ENCODE measurements at regions not wholly inside any gene's neighbourhood (a gene's known extent, or its start where the extent isn't known, plus 50 kb on each side); places are given as distances from the start of the nearest gene placed in this dataset.

DNA sequence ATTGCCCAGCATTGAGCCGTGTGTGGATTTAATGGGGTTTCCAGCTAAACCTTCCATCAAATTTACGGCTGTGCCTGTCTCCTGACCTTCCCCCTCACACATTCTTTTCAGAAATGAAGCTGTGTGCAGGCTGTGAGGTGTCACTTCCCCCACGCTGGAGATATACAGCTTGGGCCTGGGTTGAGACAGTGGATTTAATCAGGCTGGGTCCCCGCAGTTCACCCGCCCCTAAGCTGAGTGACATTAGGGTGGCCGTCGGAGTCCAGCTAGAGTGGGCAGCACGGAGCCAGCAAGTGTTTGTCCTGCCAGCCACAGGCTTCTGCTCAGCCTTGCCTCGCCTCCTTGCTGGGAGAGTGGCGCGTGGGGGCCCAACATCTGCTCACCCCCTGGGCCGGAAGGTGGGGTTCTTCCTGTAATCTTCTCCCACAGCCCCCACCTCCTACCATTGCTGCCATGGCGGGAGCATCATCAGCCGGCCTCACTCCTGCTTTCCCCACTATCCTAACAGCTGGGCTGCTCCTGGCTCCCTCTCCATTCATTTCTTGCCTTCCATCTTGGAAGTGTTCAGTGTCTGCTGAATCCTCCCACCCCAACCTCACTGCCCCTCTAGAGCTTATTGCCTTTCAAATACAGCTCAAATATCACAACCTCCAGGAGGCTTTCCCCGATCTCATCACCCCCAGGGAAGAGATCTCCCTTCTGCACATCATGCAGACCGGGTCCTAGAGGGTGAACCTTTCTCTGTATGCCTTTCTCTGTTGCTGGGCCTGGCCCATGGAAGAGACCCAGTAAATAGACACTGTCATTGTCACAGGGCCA, 149.0 kb downstream of the GLI2 start:
- no peak for DNase-seq

DNA sequence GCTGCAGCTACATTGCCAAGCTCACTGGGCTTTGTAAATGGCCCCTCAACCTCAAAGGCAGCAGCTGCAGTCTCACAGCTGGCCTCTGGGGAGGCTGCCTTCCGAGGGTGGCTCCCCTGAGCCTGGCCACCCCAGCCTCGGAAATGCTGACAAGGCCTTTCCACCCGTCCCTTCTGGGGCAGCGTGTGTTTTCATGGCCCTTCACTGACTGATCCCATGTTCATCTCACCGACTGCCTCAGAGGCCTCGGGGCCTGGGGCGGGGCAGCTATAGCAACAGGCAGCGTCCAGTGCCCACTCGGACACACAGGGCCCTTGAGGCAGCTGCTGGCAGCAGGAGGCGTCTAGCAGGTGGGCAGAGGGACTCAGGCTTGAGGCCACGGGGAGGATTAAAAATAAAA, 149.7 kb downstream of the GLI2 start:
- no peak for DNase-seq

DNA sequence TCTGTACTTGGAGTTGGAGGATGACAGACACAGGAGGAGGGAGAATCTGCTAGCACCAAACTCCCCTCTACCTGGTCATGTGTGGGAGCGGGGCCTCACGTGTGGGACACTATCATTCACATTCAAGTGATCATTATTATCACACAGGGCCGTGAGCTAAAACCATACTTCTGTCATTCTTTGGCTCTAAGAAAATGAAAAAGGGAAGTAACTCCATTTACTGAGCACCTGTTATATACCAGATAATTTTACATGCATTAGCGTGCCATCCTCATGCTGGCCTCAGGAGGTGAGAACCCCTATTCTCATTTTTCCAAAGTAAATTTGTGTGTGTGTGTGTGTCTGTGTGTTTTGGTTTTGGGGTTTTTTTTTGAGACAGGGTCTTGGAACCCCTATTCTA, 150.1 kb downstream of the GLI2 start:
- DNase-seq = no peak

DNA sequence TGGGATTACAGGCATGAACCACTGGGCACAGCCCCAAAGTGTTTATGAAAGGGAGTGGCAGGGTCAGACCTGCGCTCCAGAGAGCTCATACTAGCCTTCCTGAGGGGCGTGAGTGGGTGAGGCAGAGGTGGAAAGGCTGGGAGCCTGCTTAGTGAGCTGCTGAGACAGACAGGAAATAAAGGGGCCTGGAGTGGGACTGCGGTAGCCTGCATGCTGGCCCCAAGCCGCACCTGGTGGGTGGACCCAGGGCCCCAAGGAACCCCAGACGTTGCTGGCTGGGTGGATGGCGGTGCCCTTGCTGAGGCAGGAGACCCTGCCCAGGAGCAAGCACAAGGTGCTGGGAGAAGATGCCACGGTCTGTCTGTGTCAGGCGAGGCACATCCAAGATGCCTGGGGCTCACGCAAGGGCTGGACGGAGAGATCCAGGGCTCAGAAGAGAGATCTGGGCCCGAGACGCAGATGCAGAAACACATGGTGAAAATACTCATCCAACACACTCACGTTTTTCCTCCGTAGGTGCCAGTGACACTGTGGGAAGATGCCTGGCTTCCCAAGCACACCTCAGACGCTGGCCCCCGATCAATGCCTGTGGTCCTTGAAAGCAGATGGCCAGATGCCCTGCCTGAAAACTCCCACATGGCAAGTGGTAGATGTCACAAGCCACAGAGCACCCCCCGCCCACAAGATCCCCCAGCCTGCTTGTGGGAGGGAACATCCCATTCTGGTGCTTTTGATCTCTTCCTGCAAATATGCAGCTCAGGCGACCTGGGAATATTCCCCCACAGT, 151.1 kb downstream of the GLI2 start:
- DNase-seq = no peak

DNA sequence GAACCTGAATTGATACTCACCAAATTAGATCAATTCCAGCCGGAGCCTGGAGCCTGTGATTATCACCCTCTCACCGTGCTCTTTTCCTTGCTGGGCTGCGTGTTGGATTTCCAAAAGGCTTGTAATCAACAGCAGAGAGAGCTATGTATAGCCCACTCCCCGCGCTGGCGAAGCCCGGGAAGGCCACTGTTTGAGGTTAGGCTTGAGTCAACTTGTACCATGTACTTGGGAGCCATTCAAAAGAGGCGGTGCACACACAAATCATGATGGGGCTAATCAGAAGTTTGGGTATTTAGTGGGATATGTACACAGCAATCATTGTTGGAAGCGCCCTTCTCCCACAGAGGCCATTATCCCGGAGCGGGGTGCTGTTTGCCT, 151.6 kb downstream of the GLI2 start:
- DNase-seq = no peak

DNA sequence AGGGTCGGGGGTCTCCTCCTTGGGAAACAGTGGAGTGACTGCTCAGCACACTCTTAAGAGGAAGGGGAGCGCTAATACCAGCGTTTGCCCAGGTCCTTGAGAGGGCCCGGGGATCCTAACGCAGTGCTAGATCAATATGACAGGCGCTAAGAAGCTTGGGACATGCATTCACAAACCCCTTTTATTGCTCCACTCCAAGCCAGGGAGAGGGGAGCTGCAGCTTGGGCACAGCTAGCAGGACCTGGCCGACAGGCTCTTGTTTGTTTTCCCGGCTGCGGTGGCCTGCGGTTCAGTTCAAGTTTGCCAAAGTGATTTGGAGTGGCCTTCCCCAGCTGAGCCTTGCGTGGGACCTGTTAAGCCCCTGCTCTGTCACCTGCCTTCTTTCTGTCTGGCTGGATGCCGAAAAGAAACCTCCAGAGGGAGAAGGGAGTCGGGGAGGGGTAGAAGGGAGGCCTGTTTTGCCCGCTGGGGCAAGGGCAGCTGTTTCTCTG, 152.1 kb downstream of the GLI2 start:
- no peak for DNase-seq

DNA sequence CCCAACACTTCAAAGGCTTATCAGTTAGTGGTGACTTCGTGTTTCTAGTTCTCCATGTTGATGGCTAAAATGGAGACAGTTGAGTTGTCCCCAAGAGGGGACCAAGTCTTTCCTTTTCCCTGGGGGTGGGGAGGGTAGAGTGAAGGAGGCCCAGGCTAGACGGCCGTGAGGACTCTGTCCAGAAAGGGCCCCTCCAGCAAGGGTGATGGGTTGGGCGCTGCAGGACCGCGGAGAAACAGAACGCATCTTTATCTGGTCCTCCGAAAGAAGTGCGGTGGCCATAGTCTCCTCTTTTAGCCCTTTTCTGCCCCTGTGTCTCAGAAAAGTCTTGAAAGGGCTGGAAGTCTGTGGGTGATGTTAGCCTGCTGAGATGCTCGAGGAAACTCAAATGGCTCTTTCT, 153.2 kb downstream of the GLI2 start:
- no peak for DNase-seq

DNA sequence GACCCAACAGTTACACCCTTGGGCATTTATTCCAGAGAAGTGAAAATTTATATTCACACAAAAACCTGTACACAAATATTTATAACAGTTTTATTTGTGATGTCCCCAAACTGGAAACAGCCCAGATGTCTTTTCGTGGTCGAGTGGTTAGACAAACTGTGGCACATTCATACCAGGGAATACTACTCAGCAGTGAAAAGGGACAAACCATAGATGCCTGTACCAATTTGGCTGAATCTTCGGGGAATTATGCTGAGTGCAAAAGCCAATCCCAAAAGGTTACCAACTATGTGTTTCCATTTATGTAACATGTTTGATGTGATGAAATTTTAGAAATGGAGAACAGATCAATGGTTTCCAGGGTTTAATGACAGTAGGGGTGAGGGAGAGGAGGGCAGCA, 154.3 kb downstream of the GLI2 start:
- no peak for DNase-seq

DNA sequence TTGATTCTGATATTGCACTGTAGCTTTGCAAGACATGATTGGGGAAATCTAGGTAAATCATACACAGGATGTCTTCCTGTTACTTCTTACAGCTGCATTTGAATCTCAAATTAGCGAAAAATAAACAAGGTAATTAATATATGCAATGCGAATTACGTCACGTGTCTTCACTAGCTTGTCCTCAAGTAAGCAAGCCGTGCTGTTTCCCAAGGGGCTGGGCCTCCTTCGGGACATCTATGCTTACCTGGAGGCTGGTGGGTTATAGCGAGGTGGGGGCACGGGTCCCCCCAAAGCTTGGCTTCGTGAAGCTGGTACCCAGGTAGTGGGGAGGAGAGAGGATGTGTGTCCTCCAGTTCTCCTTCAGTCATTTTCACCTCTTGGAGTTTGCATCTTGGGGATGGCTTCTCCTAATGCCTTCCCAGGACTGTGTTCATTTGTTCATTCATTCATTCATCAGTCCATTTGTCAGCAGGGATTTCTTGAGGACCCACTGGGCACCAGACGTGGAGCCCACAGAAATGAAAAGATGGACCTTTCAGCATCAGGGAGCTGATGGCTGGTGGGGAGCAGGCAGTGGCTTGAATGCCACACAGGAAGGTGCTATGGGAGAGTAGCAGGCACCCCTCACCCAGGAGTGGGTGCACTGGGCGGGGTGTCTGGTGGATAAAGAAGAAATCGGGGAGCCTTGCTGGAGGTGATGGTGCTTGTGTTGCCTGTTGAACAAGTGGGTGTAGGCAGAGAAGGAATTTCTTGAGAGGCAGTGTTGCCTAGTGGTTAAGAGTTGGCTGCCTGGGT, 155.1 kb downstream of the GLI2 start:
- no peak for DNase-seq

DNA sequence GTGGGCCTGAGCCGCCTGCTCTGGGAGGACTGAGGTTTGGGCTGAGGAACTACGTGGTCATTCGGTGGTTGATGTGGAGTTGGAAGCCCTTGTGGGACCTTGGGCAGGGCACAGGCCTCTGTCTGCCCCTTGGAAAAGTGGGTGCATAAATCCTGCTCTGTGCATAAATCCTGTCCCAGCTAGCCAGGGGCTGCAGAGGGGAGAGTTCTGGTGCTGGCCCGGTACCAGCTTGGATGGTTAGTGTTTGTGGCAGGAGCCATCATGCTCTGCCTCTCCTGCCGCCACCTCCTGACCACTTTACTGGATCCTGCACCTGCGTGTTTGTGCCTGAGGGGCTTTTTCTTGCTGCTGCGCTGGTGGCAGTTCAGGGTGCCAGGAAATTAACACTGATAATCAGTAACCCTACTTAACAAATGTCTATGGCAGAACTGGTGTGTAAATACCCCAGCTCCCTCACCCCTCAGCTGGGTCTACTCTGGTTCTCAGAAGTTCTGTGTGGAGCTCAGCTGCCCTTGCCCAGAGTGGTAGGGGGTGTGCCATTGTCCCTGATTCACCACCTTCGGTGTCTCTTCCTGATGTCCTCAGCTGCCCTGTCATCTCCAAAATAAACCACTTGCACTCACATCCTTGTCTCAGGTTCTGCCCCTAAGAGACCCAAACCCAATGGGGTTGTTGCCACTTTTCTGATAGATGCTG, 156.8 kb downstream of the GLI2 start:
- DNase-seq = no peak

DNA sequence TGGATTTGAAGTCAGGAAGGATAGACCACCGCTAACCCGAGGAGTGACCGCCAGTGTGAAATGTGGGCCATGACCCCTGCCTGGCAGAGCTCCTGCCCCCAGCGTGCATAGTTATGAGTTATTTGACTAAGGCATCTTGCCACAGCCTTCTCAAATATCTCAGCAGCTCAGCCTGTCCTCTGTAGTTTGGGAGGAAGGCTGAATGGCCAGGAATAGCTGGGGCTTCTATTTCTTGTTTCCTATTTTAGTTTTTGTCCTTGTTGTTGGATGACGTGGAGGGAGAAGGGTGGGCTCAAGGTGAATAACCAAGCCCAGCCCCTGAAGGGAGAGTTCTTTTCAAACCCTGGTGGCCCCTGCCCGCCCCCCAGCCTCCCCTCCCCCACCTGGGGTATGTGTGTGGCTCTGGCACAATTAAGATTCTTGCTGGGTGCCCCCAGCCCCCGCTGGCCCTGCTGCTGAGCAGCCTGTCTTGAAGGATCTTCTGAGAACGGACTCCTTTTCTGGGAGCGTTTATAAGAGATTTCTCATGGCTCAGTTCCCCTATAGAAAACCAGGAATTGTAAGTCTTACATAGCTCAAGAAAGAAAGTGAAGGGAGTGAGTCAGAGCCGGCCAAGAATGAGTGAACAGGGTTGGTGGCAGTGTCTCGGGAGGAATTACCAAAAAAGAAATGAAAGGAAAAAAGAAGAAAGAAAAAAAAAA, 157.4 kb downstream of the GLI2 start:
- DNase-seq = no peak

DNA sequence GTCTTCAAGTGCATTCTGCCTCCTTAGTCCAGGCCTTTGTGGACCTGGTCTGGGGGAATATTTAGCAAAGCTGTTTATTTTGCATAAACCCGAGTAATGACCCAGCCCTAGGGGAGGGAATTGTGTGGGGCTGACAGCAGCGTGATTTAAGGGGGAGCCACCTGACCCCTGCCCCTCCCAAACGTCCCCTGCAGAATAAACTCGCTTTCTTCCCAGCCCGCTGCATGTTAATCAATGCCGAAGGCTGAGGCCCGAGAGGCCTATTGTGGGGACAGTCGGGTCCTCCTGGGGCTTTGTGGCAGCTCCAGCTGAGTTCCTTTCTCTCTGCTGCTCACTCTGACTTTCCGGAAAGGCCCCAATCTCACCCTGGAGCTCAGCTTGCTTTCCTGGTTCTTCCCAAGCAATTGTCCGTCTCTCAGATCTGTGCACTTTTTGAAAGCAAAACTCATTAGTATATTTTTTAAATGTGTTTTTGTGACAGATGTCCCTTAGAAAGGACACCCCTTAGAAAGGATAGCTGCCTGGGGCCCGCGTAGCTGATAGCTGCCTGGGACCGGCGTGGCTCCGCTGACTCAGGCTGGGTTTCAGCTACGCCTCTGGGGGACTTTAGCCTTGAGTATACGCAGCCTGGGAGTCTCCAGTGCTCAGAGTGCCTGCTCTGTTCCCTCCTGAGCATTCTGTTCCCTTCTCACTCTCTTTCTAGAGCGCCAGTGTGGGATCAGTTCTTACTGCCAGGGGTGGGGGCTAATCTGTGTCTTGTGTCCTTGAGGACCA, 158.3 kb downstream of the GLI2 start:
- no peak for DNase-seq

DNA sequence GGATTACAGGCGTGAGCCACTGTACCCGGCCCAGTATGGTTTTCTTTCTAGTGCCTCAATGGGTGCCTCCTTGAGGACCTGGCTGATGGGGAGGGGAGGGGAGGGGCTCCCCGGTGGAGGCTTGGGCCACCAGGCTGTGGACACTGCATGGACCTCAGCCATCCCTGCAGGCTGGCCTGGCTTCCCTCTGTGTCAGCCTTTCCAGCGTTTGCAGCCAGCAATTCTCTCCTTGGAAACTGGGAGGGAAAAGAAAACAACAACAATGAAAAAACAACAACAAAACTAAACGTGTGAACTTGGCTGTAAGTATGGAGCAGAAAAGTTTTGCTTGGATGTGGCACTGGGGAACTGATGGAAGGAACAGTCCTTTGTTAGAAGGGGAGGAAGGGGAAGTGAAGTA, 159.3 kb downstream of the GLI2 start:
- DNase-seq = no peak

DNA sequence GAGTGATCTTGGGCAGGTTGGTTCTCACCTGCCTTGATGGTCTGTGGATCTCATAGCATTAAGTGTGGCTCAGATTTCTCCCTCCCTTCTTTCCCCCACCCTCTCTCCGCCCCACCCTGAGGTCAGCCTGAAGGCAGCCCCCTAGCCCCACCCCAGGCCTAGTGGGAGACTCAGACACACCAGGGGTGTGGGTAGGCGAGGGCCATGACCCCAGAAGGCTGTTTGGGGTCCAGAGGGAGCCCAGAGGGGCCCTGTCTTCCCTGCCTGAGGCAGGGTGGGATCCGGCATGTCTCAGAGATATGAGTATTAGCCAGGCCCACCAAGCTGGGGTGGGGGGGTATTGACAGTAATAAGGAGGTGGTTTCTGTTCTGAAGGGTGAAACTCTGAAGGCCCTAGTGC, 160.5 kb downstream of the GLI2 start:
- no peak for DNase-seq

DNA sequence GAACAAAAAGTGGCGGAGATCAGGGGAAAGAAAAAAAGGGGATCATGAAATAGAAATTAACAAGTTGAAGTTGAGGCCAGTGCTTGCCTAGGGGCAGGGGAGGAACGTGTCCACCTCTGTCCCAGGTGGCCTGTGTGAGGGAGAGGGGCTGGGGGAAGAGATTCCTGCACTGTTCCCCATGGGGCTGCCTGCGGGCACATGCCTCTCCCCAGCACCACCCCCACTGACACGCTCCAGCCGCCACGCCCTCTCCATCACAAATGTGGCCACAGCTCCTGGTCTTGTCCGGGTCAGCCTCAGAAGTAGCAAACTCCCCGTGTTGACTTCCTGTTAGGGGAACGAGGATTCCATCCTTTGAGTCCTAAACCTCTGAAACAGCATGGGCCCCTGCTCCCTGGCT, 161.2 kb downstream of the GLI2 start:
- no peak for DNase-seq

DNA sequence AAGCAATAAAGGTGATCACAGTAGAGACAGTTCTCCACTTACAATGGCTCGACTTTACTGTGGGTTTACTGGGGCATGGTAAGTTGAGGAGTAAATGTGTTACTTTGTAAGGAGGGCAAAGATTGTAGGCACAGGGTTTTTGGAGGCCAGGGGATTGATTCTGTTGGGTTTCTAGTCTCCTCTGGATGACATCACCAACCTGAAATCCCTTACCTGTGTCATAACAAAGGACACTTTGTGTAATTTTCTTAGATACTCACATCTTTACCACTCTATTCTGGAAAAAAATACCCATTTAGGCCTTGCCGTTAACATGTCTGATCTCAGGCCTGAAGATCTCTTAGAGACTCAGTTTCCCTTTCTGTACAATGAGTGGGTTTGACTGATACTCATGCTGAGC, 161.7 kb downstream of the GLI2 start:
- DNase-seq = no peak

DNA sequence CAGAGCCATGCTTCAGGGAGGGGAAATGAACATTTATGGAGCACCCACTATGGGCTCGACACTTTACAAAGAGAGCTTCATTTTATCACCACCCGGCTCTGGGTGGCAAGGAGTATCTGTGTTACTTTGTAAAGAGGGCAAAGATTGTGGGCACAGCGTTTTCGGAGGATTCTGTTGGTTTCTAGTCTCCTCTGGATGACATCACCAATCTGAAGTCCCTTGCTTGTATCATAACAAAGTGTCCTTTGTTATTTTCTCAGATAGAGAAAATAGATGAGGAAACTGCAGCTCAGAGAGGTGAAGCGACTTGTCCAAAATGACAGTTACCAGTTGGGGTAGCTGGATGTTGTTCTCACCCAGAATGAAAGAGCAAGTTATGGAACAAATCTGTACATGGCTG, 162.8 kb downstream of the GLI2 start:
- DNase-seq = no peak

DNA sequence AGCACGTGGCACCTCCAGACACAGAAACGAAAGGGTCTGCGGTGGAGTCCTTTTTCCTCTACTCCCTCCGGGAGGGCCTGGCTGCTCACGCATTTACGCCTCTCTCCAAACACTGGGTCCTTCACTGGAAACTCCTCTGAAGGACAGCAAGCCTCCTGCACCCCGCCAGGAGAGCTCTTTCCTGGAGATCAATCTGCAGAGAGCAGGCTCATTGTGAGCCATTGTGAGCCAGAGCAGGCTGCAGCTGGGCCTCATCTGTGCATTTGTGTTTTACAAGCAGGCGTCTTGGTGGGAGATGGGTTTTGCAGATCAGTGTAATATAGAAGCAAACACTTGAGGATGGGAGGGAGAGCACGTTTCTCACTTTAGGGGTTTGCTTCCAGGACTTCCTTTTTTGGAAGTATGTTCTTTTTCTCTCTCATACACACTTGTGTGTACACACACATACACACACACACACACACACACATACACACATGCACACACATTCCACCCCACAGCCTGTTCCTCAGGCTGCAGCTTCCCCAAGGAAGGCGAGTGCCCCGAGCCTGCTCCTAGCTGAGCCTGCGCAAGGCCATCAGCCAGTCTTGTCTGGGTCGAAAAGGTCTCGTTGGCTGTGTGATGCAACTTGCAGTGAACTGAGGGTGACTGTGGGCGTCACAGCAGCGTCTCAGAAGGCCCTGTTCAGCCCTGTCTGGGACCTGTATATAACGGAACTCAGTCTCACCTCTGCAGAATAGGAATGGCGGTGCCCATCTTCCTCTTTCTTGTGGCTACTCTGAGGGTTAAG, 163.5 kb downstream of the GLI2 start:
- DNase-seq = no peak

DNA sequence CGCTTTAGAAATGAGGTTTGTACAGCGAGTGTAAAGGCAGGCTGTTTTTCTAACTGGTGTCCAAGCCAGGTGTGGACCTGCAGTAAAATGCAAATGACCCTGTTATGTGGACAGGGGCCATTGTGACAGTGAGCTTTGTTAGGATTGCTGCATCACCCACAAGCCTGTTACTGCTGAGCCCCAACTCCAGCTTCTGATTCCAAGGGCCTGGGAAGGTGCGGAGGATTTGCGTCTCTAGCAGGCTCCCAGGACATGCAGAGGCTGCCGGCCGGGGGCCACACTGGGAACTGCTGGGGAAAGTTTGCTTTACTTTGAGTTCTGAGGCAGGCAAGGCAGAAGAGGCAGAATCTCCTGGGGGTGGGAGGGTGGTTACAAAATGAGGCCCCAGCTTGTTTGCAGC, 164.1 kb downstream of the GLI2 start:
- no peak for DNase-seq

DNA sequence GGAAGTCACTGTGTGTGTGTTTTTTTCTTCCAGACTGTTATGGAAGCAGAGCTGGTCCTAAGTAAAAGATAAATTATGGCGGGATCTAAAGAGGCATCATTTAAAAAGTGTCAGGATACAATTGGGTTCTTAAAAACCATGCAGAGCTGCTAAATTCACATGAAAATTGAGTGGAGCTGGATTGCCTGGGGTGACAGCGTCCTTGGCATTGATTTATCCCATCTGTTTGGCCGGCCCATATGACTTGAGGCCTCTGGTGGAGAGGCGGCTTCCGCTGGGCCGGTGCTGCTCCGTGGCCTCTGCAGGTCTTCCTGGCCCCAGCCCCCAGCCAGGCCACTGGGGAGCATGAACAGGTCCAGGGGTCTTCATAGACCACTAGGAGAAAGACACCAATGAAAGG, 165.5 kb downstream of the GLI2 start:
- DNase-seq = no peak

DNA sequence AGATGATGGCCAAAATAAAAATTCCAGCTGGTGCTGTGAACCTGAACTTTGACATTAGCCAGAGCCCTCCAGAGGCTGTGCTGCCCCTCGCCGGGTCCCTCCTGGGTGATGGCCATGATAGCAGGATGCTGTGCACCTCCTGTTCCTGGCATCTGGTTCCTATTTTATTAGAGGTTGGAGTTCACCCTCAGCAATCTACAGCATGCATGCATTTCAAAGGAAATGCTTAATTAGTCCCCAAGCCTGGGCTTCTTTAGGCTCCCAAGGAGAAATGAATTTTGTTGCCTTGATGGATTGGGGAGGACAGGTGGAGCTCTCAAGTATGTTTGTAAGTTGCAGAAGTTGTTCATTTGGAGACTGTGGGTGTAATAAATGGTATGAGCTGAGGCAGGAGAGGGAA, 166.9 kb downstream of the GLI2 start:
- no peak for DNase-seq
